Vagina (tissue), 2 donors: ENCODE measurements at regions not wholly inside any gene's neighbourhood (a gene's known extent, or its start where the extent isn't known, plus 50 kb on each side); places are given as distances from the start of the nearest gene placed in this dataset.

Experiments
- POLR2AphosphoS5 ChIP-seq, 2 donors: sonication (generic); formaldehyde crosslinking; IDR thresholded peaks; one replicate each; pipeline ENCODE4 v1.9.0; 2017; ENCODE audit warnings: antibody characterized with exemption in 2 of 2, mild to moderate bottlenecking in 2 of 2, low read depth in 1 of 2; ENCODE audit not compliant: insufficient read depth in 1 of 2
- TF ChIP-seq, protein P1 (sequence below), 3 experiments: fragments of 450-650 bp in 2 of 3; fragments of 200-600 bp in 1 of 3; sonication (generic) in 1 of 3; IDR thresholded peaks; one replicate each; pipeline ENCODE4 v1.5.1; 2017 to 2019; ENCODE audit warnings: antibody characterized with exemption in 3 of 3, mild to moderate bottlenecking in 2 of 3, moderate library complexity in 2 of 3

DNA sequence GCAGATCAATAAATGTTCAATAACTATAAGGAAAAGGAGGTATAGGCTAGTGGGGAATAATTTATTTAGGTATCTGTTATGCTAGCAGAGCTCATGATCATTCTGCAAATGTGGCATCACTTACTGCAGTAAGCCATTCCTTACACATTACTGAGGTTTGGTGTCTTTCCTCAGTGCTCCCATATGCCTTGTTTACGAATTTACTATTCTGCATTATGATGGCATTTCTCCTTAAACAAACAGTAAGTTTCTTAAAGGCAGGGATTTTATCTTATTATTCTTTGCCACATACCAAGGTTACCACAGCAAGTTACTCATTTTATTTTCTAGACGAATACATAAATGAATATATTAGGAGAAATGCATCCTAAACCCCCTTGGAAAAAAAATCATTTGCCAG, 88.4 kb downstream of the DSEL start:
- TF ChIP-seq, protein P1, sequence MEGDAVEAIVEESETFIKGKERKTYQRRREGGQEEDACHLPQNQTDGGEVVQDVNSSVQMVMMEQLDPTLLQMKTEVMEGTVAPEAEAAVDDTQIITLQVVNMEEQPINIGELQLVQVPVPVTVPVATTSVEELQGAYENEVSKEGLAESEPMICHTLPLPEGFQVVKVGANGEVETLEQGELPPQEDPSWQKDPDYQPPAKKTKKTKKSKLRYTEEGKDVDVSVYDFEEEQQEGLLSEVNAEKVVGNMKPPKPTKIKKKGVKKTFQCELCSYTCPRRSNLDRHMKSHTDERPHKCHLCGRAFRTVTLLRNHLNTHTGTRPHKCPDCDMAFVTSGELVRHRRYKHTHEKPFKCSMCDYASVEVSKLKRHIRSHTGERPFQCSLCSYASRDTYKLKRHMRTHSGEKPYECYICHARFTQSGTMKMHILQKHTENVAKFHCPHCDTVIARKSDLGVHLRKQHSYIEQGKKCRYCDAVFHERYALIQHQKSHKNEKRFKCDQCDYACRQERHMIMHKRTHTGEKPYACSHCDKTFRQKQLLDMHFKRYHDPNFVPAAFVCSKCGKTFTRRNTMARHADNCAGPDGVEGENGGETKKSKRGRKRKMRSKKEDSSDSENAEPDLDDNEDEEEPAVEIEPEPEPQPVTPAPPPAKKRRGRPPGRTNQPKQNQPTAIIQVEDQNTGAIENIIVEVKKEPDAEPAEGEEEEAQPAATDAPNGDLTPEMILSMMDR (IDR thresholded peaks at IDR 0.05), result no peak
- TF ChIP-seq POLR2AphosphoS5 (IDR thresholded peaks at IDR 0.05; ENCODE audit: insufficient read depth in 1 of 2, low read depth in 1 of 2), result no peak
